ENCODE measurements at regions not wholly inside any gene's neighbourhood (a gene's known extent, or its start where the extent isn't known, plus 50 kb on each side); places are given as distances from the start of the nearest gene placed in this dataset.

DNA sequence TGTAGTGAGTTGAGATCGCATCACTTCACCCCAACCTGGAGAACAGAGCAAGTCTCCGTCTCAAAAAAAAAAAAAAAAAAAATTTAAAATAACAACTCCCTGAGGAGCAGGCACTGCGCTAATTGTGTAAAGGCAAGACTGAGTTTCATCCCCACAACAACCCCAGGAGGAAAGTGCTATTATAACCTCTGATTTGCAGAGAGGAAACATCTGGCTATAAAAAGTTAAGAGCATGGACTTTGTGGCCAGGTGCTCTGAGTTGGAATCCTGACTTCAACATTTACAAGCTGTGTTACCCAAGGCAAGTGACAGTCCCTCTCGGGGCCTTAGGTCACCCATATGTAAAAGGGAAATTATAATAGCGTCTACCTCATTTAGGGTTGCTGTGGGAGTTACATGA, 76.0 kb upstream of the MYL2 start:
- no peak for DNase-seq

DNA sequence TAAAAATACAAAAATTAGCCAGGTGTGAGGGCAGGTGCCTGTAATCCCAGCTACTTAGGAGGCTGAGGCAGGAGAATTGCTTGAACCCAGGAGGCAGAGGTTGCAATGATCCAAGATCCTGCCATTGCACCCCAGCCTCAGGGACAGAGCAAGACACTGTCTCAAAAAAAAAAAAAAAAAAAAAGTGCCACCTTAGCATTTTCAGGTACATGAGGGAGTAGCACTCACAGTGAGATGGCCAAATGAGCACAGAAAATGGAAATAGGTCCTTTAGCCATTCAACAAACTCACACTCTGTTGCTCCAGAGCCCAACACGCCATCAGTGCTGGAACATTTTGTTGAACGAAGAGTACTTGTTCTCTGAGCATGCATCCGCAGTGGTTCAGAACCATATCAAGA, 75.2 kb upstream of the MYL2 start:
- DNase-seq, result no peak

DNA sequence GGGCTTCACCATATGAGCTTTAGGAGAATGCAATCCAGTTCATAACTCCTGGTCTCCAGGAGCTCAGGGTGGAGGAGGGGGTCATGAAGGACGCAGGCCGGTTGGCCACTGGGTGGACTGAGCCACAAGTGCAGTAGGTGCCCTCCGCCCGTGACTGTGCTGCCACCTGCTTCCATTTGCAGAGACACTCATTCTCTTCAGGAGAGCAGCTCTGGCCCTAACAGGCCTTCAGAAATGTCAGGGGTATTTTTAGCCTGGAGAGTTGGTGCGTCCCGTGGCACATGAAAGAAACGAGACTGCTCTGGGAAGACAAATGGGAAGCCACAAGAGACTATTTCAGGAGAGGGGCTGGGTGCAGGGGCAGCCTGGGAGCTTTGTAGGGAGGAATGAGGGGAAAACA, 74.6 kb upstream of the MYL2 start:
- DNase-seq, result no peak

DNA sequence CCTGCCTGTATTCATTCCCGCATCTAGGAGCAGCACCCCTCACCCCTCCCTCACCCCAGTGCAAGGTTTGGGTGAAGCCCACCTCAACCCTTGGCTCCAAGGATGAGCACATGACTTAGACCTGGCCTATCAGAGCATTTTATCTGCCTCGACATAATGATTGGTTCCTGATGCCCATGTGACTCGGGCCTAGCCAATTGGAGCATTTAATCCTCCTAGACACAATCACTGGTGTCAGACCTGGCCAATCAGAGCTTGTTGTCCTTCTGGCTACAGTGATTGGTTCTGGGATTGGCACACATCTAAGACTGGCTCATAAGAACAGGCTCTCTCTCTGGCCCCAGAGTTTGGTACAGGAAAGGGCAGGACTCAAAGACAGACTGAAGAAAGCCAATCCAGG, 73.1 kb upstream of the MYL2 start:
- no peak for DNase-seq

DNA sequence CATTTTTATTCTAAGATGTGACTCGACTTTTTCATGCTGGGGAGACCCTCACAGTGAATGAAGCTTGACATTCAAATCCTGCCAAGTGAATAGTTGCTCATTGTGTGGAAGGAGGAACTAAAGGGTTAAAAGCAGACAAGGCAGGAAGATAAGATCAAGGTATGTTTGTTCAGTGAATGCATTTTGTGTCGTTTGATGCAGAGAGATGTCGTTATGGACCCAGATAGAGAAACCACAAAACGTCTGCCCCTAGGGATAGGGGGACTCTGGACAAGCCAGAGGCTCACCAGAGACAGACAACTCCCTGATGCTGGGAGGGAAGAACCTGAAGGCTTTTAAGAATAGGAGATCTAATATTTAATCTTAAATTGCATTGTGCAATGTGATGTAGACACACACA, 72.5 kb upstream of the MYL2 start:
- DNase-seq, result no peak

DNA sequence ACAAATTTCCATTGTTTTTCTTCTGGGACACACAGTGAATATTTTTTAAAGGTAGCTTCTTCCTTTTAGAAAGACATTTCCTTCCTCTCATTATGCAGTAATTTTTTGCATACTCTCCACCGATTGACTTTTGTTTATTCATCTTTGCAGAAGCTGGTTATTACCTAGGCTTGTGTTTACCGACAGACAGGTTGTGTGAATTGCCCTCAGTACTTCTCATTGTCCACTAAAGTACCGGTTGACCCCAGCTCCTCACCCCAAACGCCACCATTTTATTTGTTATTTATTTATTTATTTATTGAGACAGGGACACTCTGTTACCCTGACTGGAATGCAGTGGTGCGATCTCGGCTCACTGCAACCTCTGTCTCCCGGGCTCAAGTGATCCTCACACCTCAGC, 63.4 kb upstream of the MYL2 start:
- no peak for DNase-seq

DNA sequence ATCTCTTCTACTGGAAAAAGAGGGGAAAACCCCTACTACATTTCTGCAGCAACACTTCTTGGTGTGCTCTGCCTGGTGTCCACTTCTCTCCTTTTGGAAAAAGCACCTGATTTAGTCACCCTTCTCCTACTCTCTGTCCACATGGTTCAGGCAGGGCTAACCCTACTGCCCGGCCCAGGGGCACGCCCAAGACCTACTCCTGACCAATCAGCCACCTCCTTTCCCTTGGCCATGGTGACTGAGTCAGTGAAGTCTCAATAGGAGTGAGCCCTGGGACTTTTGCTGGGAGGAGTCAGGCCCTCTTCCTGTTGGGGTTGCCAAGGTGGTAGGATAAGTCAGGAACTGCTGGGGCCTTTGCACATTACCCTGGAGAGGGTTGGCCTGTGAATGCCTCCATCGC, 52.5 kb upstream of the MYL2 start:
- DNase-seq, result no peak

DNA sequence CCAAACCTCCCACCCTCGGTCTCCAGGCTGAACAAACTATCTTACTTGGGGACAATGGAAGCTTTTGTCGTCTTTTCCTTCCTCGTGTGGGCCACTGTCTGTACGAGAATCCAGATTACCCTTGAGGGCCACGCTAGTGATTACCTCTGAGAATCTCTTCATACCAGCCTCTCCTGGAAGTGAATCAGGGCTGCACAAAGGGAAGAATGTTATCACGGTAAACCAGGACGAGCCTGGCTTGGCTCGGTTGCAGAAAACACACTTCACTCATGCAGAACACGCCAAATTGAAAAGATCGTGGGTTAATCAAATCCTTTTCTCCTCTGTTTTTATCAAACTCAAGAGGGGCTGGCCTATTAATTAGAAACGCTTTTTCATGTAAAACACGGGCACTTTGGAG, 51.6 kb upstream of the MYL2 start:
- DNase-seq, result no peak

DNA sequence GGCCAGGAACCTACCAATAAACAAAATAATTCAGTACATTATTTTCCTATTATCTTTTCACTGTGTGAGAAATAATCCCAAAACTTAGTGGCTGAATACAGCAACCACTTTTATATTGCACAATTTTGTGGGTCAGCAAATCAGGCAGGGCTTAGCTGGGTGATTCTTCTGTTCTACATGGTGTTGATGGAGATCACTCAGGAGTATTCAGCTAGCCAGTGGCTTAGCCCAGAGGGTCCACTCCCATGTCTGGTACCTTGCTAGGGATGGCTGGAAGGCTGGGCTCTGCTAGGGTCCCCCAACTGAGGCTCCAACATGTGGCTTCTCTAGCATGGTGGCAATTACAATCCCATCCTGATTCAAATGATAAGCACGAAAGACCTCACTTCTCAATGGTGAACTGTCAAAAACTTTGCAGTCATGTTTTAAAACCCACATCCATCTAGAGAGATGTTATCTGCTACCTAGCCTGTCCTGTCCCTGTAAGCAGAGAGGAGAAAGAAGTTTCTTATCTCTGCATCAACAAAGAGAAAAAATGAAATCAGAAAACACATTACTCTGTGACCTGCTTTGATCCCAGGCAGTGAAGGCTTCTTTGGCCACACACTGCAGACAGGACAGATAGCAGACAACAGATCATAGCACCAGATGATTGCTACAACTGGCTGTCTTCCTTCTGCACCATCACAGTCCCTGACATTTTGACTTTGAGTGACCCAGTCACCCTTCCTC, 51.0 kb upstream of the MYL2 start:
- DNase-seq, result no peak
